ENCODE measurements at regions not wholly inside any gene's neighbourhood (a gene's known extent, or its start where the extent isn't known, plus 50 kb on each side); places are given as distances from the start of the nearest gene placed in this dataset.

DNA sequence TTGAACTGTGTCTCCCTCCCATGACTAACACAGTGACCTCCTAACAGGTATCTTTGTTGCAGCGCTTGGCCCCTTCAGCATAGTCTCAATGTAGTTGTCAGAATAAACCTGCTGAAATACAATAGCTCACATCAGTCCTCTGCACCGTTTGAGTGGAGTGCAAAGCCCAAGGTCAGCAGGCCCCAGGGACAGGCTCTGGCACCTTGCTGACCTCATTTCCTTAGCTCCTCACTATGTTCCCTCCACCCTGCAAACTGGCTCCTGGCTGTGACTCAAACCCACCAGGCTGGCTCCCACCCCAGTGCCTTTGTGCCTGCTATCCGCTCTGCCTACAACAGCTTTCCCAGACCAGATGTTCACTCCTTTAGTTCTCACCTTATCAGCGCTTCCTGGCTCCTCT, 146.7 kb downstream of the LRATD1 start:
- TF ChIP-seq GATA2 (IDR thresholded peaks at IDR 0.05; ENCODE audit: low read depth, low read length): no peak
- no peak for TF ChIP-seq GATA3 (IDR thresholded peaks at IDR 0.05; ENCODE audit: low read depth, low read length)

Data from SH-SY5Y (cell line).